Upper lobe of left lung (tissue), 4 donors: ENCODE measurements at regions not wholly inside any gene's neighbourhood (a gene's known extent, or its start where the extent isn't known, plus 50 kb on each side); places are given as distances from the start of the nearest gene placed in this dataset.

Source experiments
- CTCF ChIP-seq, 6 experiments: fragments of 450-650 bp in 4 of 6; fragments of 200-600 bp in 2 of 6; sonication (generic) in 2 of 6; IDR thresholded peaks; one replicate each; pipeline ENCODE4 v1.5.1; 2016 to 2019; ENCODE audit warnings: antibody characterized with exemption in 6 of 6
- EP300 ChIP-seq, 4 donors: sonication (generic); formaldehyde crosslinking; IDR thresholded peaks; one replicate each; pipeline ENCODE4 v1.5.1; 2017; ENCODE audit warnings: antibody characterized with exemption in 4 of 4, control low read depth in 2 of 4
- POLR2A ChIP-seq, 4 donors: fragments of 450-650 bp; IDR thresholded peaks; one replicate each; pipeline ENCODE4 v1.5.1; 2016 to 2017; ENCODE audit warnings: antibody characterized with exemption in 4 of 4, mild to moderate bottlenecking in 2 of 4
- POLR2AphosphoS5 ChIP-seq, 2 donors: sonication (generic); formaldehyde crosslinking; IDR thresholded peaks; one replicate each; pipeline ENCODE4 v1.5.1; 2017; ENCODE audit warnings: antibody characterized with exemption in 2 of 2

- TF ChIP-seq POLR2A (IDR thresholded peaks at IDR 0.05) (no peak), CTCF (IDR thresholded peaks at IDR 0.05) (no peak), POLR2AphosphoS5 (IDR thresholded peaks at IDR 0.05) (no peak), EP300 (IDR thresholded peaks at IDR 0.05) (no peak)
Observed at GRCh38 chr5:92599217-92599810, 981.7 kb downstream of the NR2F1-AS1 start.
